ENCODE measurements at regions not wholly inside any gene's neighbourhood (a gene's known extent, or its start where the extent isn't known, plus 50 kb on each side); places are given as distances from the start of the nearest gene placed in this dataset.
"Not testable (repeated sequence)": the region's sequence is repeated elsewhere in the genome, so short reads cannot be mapped to it uniquely, and the experiment has no call there.

DNA sequence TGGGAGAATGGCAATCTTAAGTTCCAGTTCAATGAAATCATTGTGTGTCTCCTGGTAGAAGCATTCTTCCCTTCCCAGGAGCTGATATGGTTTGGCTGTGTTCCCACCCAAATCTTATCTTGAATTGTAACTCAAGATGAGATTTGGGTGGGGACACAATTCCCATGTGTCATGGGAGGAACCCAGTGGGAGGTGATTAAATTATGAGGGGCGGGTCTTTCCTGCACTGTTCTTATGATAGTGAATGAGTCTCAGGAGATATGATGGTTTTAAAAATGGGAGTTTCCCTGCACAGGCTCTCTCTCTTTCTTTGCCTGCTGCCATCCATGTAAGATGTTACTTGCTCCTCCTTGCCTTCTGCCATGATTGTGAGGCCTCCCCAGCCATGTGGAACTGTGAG lies 108.3 kb upstream of the RUNX1 start:
- not testable (repeated sequence) for TF ChIP-seq CTCF (IDR thresholded peaks at IDR 0.05; ENCODE audit: low read depth, low read length); MYC (IDR thresholded peaks at IDR 0.05; ENCODE audit: low read depth, low read length); POLR2A (IDR thresholded peaks at IDR 0.05; ENCODE audit: extremely low read depth, insufficient read length)
